Ammon's horn (tissue), 1 donor: ENCODE measurements at regions not wholly inside any gene's neighbourhood (a gene's known extent, or its start where the extent isn't known, plus 50 kb on each side); places are given as distances from the start of the nearest gene placed in this dataset.
A peak's percentile ranks its signal among the peaks of the same experiment; 100 is the strongest.
"Not testable (repeated sequence)": the region's sequence is repeated elsewhere in the genome, so short reads cannot be mapped to it uniquely, and the experiment has no call there.

ENCODE experiments used
- DNase-seq: peaks from one replicate; pipeline ENCODE4 v3.0.0-alpha.2; 2016; ENCODE audit warnings: low spot score

GRCh38 chr10:44566786-44567185, 181.9 kb upstream of the CXCL12 start:
- DNase-seq, result no peak

GRCh38 chr10:44567471-44567870, 182.6 kb upstream of the CXCL12 start:
- DNase-seq, result no peak

- DNase-seq, result peak; percentile 53
Observed at GRCh38 chr10:44569193-44570091, 184.5 kb upstream of the CXCL12 start.

- no peak for DNase-seq
Observed at GRCh38 chr10:44571701-44572100, 186.8 kb upstream of the CXCL12 start.

- no peak for DNase-seq
Observed at GRCh38 chr10:44572146-44572545, 187.2 kb upstream of the CXCL12 start.

- no peak for DNase-seq
Observed at GRCh38 chr10:44573821-44574220, 188.9 kb upstream of the CXCL12 start.

GRCh38 chr10:44574596-44575480, 189.9 kb upstream of the CXCL12 start:
- DNase-seq, result no peak

GRCh38 chr10:44575601-44576380, 190.9 kb upstream of the CXCL12 start:
- no peak for DNase-seq

GRCh38 chr10:44576702-44577191, 191.8 kb upstream of the CXCL12 start:
- peak; percentile 41 for DNase-seq

- DNase-seq, result no peak
Observed at GRCh38 chr10:44577533-44577932, 192.6 kb upstream of the CXCL12 start.

GRCh38 chr10:44578271-44578670, 193.4 kb upstream of the CXCL12 start:
- DNase-seq, result no peak

GRCh38 chr10:44578963-44579362, 194.1 kb upstream of the CXCL12 start:
- not testable (repeated sequence) for DNase-seq

- no peak for DNase-seq
Observed at GRCh38 chr10:44581996-44582395, 197.1 kb upstream of the CXCL12 start.

- no peak for DNase-seq
Observed at GRCh38 chr10:44587488-44588318, 202.8 kb upstream of the CXCL12 start.

GRCh38 chr10:44589181-44589943, 204.5 kb upstream of the CXCL12 start:
- no peak for DNase-seq

- DNase-seq, result no peak
Observed at GRCh38 chr10:44589944-44590449, 205.1 kb upstream of the CXCL12 start.

GRCh38 chr10:44591911-44592310, 207.0 kb upstream of the CXCL12 start:
- DNase-seq, result no peak

- DNase-seq, result no peak
Observed at GRCh38 chr10:44593952-44594351, 209.1 kb upstream of the CXCL12 start.

- DNase-seq, result no peak
Observed at GRCh38 chr10:44607116-44607515, 222.2 kb upstream of the CXCL12 start.

GRCh38 chr10:44618910-44619309, 234.0 kb upstream of the CXCL12 start:
- no peak for DNase-seq
